GM12878 (cell line): ENCODE measurements at regions not wholly inside any gene's neighbourhood (a gene's known extent, or its start where the extent isn't known, plus 50 kb on each side); places are given as distances from the start of the nearest gene placed in this dataset.

ENCODE experiments used
- ATAC-seq: fragments of 200-7000 bp; cut with Tn5 transposase; 3 replicates; pipeline ENCODE4 v1.9.1; 2020; ENCODE audit warnings: mild to moderate bottlenecking, moderate library complexity
- BruUV-seq: library from RNA; stranded (reverse); fragments of 400-500 nt; replicated peaks from 2 replicates; lab custom pipeline; 2021; lab: Mats Ljungman, UMichigan
- CTCF ChIA-PET: fragments of 300-600 bp; sonication (Branson Sonifier 250); formaldehyde crosslinking; extraction: SDS; loops from one replicate; lab custom pipeline; 2021; ENCODE audit warnings: inconsistent platforms; lab: Yijun Ruan, JAX
- POLR2A ChIA-PET: fragments of 350-600 bp; formaldehyde crosslinking; extraction: SDS; loops from one replicate; lab custom pipeline; 2021; ENCODE audit warnings: inconsistent platforms; lab: Charles Lee
- RAD21 ChIA-PET: fragments of 300-600 bp; sonication (Branson Sonifier 250); formaldehyde crosslinking; loops from one replicate; lab custom pipeline; 2023; ENCODE audit warnings: antibody characterized with exemption; ENCODE audit not compliant: unreplicated experiment; lab: Charles Lee
- SMC1A ChIA-PET: fragments of 300-600 bp; sonication (Branson Sonifier 250); formaldehyde crosslinking; loops from one replicate; lab custom pipeline; 2023; ENCODE audit not compliant: unreplicated experiment, uncharacterized antibody; lab: Charles Lee
- DNase-seq: peaks from one replicate; pipeline ENCODE4 v3.0.0-alpha.2; 2011; ENCODE audit warnings: low read depth, low spot score
- FAIRE-seq: peaks from 3 replicates; lab custom pipeline; 2011; peaks lifted over from hg19 to GRCh38; lab: Jason Lieb, UNC
- H2AFZ ChIP-seq: 2 replicates; pipeline ENCODE4 v1.6.0; 2011; ENCODE audit warnings: low read depth, low read length, control low read depth; ENCODE audit not compliant: control insufficient read depth
- H3K27ac ChIP-seq: 2 replicates; pipeline ENCODE4 v1.5.1; 2011; ENCODE audit warnings: control low read depth; ENCODE audit not compliant: control insufficient read depth, insufficient read depth
- H3K27me3 ChIP-seq, 2 experiments: replicated peaks in 1 of 2; 2 replicates each; pipeline versions ENCODE4 v1.6.0 to v1.6.1; 2011; ENCODE audit warnings: low read length in 1 of 2; ENCODE audit not compliant: control insufficient read depth in 2 of 2, insufficient read depth in 2 of 2
- H3K36me3 ChIP-seq, 2 experiments: 2 replicates each; pipeline ENCODE4 v1.5.1; 2011; ENCODE audit warnings: low read length in 1 of 2; ENCODE audit not compliant: control insufficient read depth in 2 of 2, insufficient read depth in 2 of 2
- H3K4me1 ChIP-seq: 2 replicates; pipeline ENCODE4 v1.6.1; 2011; ENCODE audit warnings: mild to moderate bottlenecking, low read length, moderate library complexity, mixed read lengths; ENCODE audit not compliant: control insufficient read depth, insufficient read depth
- H3K4me2 ChIP-seq: 2 replicates; pipeline ENCODE4 v1.6.0; 2011; ENCODE audit warnings: control low read depth; ENCODE audit not compliant: control insufficient read depth, insufficient read depth
- H3K4me3 ChIP-seq: fragments of 200-600 bp; sonication (generic); 2 replicates; pipeline ENCODE4 v1.5.1; 2016
- H3K79me2 ChIP-seq: 2 replicates; pipeline ENCODE4 v1.6.0; 2011; ENCODE audit warnings: low read length; ENCODE audit not compliant: control insufficient read depth, insufficient read depth
- H3K9ac ChIP-seq: 2 replicates; pipeline ENCODE4 v1.8.0; 2011; ENCODE audit warnings: low read length, control low read depth, mixed read lengths; ENCODE audit not compliant: control insufficient read depth, insufficient read depth
- H3K9me3 ChIP-seq: replicated peaks from 3 replicates; pipeline ENCODE4 v1.5.1; 2011; ENCODE audit warnings: mild to moderate bottlenecking, low read length; ENCODE audit not compliant: control insufficient read depth, insufficient read depth
- H4K20me1 ChIP-seq: 2 replicates; pipeline ENCODE4 v1.6.0; 2011; ENCODE audit not compliant: control insufficient read depth, insufficient read depth
- FOS ChIP-seq: IDR thresholded peaks from 3 replicates; pipeline ENCODE4 v1.6.1; 2011; ENCODE audit warnings: borderline replicate concordance; ENCODE audit not compliant: insufficient read length; ENCODE audit errors: extremely low read depth
- RELA ChIP-seq: fragments of 450-650 bp; IDR thresholded peaks from 2 replicates; pipeline ENCODE4 v1.8.0; 2014; ENCODE audit warnings: borderline replicate concordance; ENCODE audit not compliant: partially characterized antibody
- TCF3 ChIP-seq: IDR thresholded peaks from 2 replicates; pipeline ENCODE4 v1.6.1; 2012; ENCODE audit warnings: low read depth, mild to moderate bottlenecking, low read length, borderline replicate concordance; ENCODE audit not compliant: insufficient read depth
- ZNF592 ChIP-seq: fragments of 450-650 bp; IDR thresholded peaks from 2 replicates; pipeline ENCODE4 v1.6.1; 2017; ENCODE audit warnings: mild to moderate bottlenecking, moderate library complexity
- in situ Hi-C: fragments of 300-500 bp; cut with MboI; formaldehyde crosslinking; loops from 9 replicates; pipeline ENCODE4 v1.14.3; 2018; ENCODE audit warnings: mixed read lengths
- intact Hi-C: fragments of 100-400 bp; cut with micrococcal nuclease; formaldehyde crosslinking; loops from one replicate; pipeline ENCODE4 v1.14.2; 2022; ENCODE audit not compliant: unreplicated experiment

- no peak for FAIRE-seq
Observed at GRCh38 chr3:89841041-89841440, 733.6 kb downstream of the EPHA3 start.

More at GRCh38 chr3:89841041-89841440, 733.6 kb downstream of the EPHA3 start:
- no peak overlapping the region for H3K27ac ChIP-seq
- POLR2A ChIA-PET: no interaction called here
- H3K9me3 ChIP-seq: no peaks in the 10 kb centered on the region
- RAD21 ChIA-PET: interaction anchor here (0.7 kb wide), 1 partner anchor 27 kb away, joined by 3 read pairs; no protein-coding TSS in a partner anchor
- in situ Hi-C loops (no loop called here), intact Hi-C loops (no loop called here)
- DNase-seq: no peak
- SMC1A ChIA-PET: interaction anchor here (1.4 kb wide), 1 partner anchor 22 kb away, joined by 3 read pairs; no protein-coding TSS in a partner anchor
- no TSS peak for BruUV-seq
- no peak overlapping the region for H3K4me2 ChIP-seq
- no peak overlapping the region for H3K4me3 ChIP-seq
- no peak for ATAC-seq
- H3K27me3 ChIP-seq: no peaks in the 10 kb centered on the region
- no peak for TF ChIP-seq TCF3
- TF ChIP-seq RELA: no peak
- TF ChIP-seq FOS: no peak
- TF ChIP-seq ZNF592: no peak
- CTCF ChIA-PET: interaction anchor here (1.5 kb wide), 1 partner anchor 11 kb away, joined by 5 read pairs; no protein-coding TSS in a partner anchor
- H3K9ac ChIP-seq: no peak overlapping the region
- H3K4me1 ChIP-seq: no peaks in the 10 kb centered on the region
- no peak overlapping the region for H2AFZ ChIP-seq
- H3K79me2 ChIP-seq: no peaks in the 10 kb centered on the region
- H3K36me3 ChIP-seq: no peaks in the 10 kb centered on the region
- no peaks in the 10 kb centered on the region for H4K20me1 ChIP-seq
